ENCODE measurements at regions not wholly inside any gene's neighbourhood (a gene's known extent, or its start where the extent isn't known, plus 50 kb on each side); places are given as distances from the start of the nearest gene placed in this dataset.

GRCh38 chr14:101630056-101630965 is 69.0 kb downstream of the DIO3 start:
- TF ChIP-seq, protein P1, sequence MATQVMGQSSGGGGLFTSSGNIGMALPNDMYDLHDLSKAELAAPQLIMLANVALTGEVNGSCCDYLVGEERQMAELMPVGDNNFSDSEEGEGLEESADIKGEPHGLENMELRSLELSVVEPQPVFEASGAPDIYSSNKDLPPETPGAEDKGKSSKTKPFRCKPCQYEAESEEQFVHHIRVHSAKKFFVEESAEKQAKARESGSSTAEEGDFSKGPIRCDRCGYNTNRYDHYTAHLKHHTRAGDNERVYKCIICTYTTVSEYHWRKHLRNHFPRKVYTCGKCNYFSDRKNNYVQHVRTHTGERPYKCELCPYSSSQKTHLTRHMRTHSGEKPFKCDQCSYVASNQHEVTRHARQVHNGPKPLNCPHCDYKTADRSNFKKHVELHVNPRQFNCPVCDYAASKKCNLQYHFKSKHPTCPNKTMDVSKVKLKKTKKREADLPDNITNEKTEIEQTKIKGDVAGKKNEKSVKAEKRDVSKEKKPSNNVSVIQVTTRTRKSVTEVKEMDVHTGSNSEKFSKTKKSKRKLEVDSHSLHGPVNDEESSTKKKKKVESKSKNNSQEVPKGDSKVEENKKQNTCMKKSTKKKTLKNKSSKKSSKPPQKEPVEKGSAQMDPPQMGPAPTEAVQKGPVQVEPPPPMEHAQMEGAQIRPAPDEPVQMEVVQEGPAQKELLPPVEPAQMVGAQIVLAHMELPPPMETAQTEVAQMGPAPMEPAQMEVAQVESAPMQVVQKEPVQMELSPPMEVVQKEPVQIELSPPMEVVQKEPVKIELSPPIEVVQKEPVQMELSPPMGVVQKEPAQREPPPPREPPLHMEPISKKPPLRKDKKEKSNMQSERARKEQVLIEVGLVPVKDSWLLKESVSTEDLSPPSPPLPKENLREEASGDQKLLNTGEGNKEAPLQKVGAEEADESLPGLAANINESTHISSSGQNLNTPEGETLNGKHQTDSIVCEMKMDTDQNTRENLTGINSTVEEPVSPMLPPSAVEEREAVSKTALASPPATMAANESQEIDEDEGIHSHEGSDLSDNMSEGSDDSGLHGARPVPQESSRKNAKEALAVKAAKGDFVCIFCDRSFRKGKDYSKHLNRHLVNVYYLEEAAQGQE (IDR thresholded peaks at IDR 0.05; ENCODE audit: insufficient read depth in 1 of 2, low read depth in 2 of 2, low read length in 1 of 2), result no peak
- TF ChIP-seq CTCF (IDR thresholded peaks at IDR 0.05), result no peak
- TF ChIP-seq POLR2AphosphoS5 (IDR thresholded peaks at IDR 0.05; ENCODE audit: low read depth, low read length), result no peak
- TF ChIP-seq TCF7L2 (IDR thresholded peaks at IDR 0.05; ENCODE audit: low read depth, low read length), result no peak
